T-helper 2 cell treated with Interferon-gamma antibody and Interleukin-4, amounts not matched to agents 100 ng/mL and 5 ng/mL, for 36 hours (primary cell): ENCODE measurements at regions not wholly inside any gene's neighbourhood (a gene's known extent, or its start where the extent isn't known, plus 50 kb on each side); places are given as distances from the start of the nearest gene placed in this dataset.
"Not testable (repeated sequence)": the region's sequence is repeated elsewhere in the genome, so short reads cannot be mapped to it uniquely, and the experiment has no call there.

Experiments
- intact Hi-C: fragments of 100-400 bp; cut with micrococcal nuclease; formaldehyde crosslinking; loops from one replicate; pipeline ENCODE4 v1.15.1; 2023

- intact Hi-C loops: loop anchor here (5.0 kb wide), 1 partner anchor 471 kb away; no protein-coding TSS in a partner anchor
These were observed 270.9 kb upstream of the DUSP10 start for GRCh38 chr1:222012816-222013215.

GRCh38 chr1:222010306-222010705 is 268.4 kb upstream of the DUSP10 start:
- intact Hi-C loops: loop anchor here (5.0 kb wide), 1 partner anchor 468 kb away; no protein-coding TSS in a partner anchor

GRCh38 chr1:222009105-222009730 is 267.3 kb upstream of the DUSP10 start:
- intact Hi-C loops: loop anchor here (1.0 to 10.0 kb wide), 3 partner anchors 266 to 531 kb away; partner anchors contain the start of gene DUSP10

DNA sequence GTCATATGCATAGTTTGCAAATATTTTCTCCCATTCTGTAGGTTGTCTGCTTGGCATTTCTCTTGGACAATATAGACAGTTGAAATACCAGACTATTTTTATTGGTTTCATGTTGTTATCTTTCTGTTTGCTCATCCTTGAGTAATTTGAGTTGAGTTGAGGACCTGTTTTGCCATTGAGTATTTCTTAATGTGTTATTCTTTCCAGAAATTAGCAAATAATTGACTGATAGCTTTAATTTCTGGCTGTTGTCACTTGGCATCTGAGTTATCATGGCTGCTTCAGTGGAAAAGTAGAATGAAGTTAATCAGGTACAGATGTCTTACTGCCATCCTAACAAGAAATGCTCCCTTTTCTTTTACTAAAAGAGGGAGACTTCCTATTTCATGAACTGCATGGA is 264.8 kb upstream of the DUSP10 start:
- intact Hi-C loops: loop anchor here (10.0 kb wide), 1 partner anchor 448 kb away; no protein-coding TSS in a partner anchor

DNA sequence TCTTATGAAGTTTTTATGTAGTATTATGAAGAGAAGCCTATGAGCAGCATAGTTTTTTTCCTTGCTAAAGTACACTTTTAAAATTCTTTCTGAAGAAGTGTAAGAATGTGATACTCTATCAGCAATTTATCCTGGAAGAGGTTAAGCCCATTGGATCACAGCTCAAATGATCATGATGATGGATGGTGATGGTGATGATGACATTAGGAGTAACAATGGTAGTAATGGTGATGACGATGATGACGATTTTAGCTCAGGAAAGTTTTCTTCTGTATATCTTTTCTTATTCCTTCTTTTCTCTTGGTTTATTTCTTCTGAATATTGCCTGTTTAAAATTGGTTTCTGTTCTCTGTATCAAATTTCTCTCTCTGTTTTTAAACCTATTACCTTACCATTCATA is 262.9 kb upstream of the DUSP10 start:
- intact Hi-C loops: loop anchor here (10.0 kb wide), 1 partner anchor 450 kb away; no protein-coding TSS in a partner anchor

DNA sequence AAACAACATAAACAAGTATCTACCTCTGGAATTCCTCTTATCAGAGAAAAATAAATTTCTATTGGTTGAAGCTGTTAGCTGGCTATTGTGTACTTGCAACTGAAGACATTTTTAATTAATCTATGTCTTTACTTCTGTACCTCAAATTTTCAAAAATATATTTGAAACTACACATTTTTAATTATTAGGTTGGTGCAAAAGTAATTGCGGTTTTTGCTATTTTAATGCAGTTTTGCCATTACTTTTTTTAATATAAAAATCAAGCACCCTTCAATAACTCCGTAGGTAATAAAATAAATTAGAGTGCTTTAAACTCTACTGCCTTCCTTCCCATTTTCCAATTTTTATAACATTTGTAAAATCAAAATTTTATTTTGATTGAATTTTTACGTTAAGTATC is 262.1 kb upstream of the DUSP10 start:
- intact Hi-C loops: loop anchor here (10.0 kb wide), 1 partner anchor 451 kb away; no protein-coding TSS in a partner anchor

DNA sequence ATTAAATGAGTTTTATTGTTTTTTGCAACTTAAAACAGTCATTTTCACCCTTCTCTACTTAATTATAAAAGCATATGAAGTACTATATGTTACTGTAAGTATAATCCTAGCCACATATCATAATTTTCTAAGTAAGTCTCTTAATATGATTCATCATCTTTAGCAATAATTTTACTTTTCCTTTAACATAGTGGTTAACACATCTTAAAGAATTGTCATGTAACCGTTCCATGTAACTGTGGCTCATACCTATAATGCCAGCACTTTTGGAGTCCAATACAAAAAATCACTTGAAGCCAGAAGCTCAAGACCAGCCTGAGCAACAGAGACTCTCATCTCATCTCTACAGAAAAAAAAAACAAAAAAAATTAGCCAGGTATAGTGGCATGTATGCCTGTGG is 260.6 kb upstream of the DUSP10 start:
- intact Hi-C loops: loop anchor here (10.0 kb wide), 1 partner anchor 452 kb away; no protein-coding TSS in a partner anchor

- intact Hi-C loops: loop anchor here (10.0 kb wide), 1 partner anchor 455 kb away; no protein-coding TSS in a partner anchor
These were observed 258.2 kb upstream of the DUSP10 start for GRCh38 chr1:222000131-222000530.

GRCh38 chr1:221998781-221999180 is 256.9 kb upstream of the DUSP10 start:
- intact Hi-C loops: no loop called here

GRCh38 chr1:221998186-221998612 is 256.3 kb upstream of the DUSP10 start:
- intact Hi-C loops: no loop called here

GRCh38 chr1:221997012-221997411 is 255.1 kb upstream of the DUSP10 start:
- intact Hi-C loops: not testable (repeated sequence)

DNA sequence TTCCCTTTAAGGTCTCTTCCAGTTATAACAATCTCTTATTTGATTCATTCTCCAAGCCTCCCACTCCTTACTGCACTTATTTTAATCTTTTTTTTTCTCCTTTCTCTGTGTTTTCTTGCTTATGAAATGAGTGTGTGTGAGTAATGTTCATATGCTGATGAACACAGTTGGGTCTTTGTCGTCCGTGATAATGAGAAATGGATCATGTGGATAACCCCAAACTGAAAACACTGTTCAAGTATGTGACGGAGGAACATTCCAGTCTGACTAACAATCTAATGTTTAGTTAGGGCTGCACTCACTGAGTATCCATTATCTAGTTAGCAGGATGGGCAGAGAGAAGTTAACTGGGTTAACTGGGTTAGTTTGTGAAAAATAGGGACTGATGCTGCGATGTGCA is 253.1 kb upstream of the DUSP10 start:
- intact Hi-C loops: loop anchor here (5.0 kb wide), 1 partner anchor 253 kb away; the partner anchor contains the start of gene DUSP10

DNA sequence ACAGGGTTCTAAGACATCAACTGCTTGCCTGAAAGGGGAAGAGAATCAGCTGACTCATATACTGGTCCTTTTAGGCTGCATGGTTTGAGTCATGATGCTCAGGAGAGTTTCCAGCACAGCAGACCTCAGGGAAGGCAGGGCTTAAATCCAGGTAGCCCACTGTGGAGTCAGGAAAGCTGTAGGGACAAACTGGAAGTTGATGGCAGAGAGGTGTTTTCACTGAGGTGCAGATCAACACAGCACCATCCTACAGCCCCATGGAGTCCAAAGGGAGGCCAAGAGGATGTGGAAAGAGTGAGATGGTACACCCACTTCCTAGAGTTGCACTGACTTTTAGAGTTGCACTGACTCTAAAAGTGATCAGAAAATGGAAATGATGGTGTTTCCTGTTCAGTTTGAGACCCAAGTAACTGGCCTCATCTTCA is 252.4 kb upstream of the DUSP10 start:
- intact Hi-C loops: loop anchor here (5.0 kb wide), 1 partner anchor 252 kb away; the partner anchor contains the start of gene DUSP10

DNA sequence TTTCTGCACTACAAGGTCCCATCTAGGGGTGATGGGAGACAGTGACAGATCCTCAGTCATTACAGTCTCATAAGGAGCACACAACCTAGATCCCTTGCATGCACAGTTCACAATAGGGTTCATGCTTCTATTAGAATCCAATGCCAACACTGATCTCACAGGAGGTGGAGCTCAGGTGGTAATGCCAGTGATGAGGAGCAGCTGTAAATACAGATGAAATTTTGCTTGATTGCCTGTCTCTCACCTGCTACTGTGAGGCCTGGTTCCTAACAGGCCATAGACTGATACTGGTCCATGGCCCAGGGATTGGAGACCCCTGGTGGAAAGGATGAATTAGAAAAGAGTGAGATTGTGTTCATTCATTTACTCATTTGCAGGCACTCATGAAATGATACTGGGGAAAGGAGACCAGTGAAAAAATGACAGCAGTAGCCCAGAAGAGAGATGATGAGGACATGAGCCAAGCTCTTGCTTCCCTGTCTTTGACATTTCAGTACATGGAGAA is 251.6 kb upstream of the DUSP10 start:
- intact Hi-C loops: loop anchor here (5.0 kb wide), 1 partner anchor 251 kb away; the partner anchor contains the start of gene DUSP10

DNA sequence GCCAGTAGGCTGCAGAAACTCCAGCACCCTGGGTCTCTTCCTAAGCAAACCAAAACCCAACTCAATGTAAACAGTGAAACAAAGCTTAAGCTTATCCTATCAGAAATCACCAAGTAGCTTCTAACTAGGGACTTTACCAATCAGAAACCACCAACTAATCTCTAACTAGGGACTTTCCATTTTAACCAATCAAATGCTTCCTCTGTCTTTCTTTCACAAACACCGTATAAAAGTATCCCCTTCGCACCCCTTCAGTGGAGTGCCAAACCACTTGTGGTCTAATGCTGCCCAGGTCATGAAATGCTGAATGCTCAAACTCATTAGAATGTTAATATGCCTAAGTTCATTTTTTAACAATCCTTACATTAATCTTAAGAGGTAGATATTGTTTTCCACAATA is 250.5 kb upstream of the DUSP10 start:
- intact Hi-C loops: loop anchor here (5.0 kb wide), 1 partner anchor 250 kb away; the partner anchor contains the start of gene DUSP10

- intact Hi-C loops: loop anchor here (5.0 kb wide), 1 partner anchor 249 kb away; the partner anchor contains the start of gene DUSP10
These were observed 249.3 kb upstream of the DUSP10 start for GRCh38 chr1:221991221-221991620.

- intact Hi-C loops: loop anchor here (5.0 kb wide), 1 partner anchor 247 kb away; the partner anchor contains the start of gene DUSP10
These were observed 247.9 kb upstream of the DUSP10 start for GRCh38 chr1:221989741-221990140.

GRCh38 chr1:221988829-221989228 is 246.9 kb upstream of the DUSP10 start:
- intact Hi-C loops: no loop called here

DNA sequence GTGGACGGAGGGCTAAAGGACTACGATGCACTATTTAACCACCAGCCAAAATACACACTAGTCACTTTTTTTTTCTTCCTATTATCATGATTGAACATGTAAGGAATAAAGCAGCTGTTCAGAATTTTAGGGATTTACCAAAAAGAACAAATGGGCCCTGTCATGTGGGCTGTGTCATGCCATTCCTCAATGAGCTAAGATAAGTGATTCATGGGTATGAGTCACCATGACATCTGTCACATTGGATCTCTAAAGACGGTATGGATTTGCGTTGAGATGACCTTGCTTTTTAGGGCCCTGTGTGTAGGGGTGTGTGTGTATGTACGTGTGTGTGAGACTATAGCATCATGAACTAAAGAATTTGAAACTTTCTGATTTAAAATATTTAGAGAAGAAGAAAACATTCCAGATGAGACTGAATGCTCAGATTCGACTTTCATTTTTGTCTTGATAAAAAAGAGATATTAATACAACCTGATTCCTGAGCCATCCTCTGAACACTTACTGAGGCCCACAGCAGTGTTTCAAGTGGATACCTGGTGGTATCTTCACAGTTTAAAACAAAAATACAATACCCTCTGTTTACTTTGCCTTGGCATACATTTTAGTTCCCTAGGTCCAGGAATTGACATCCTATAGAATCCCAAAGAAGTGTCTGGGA is 246.1 kb upstream of the DUSP10 start:
- intact Hi-C loops: no loop called here

DNA sequence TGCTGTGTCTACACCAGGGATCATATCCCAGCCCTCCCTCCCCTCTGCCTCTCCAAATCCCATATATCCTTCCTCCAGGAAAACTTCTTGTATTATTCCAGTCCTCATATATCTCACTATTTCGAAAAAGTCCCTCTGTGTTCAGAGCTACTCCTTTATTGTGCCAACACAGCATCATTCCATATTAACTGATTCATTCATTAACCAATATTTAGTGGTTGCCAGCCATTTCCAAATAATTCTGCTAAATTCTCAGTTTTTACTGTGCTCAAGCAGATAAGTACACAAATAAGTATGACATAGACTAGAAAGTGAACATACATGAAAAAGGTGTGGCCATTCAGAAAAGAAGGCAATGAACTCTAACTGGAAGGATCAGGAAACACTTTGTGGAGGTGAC is 241.6 kb upstream of the DUSP10 start:
- intact Hi-C loops: no loop called here

GRCh38 chr1:221981461-221981860 is 239.6 kb upstream of the DUSP10 start:
- intact Hi-C loops: no loop called here
